ENCODE measurements at regions not wholly inside any gene's neighbourhood (a gene's known extent, or its start where the extent isn't known, plus 50 kb on each side); places are given as distances from the start of the nearest gene placed in this dataset.

- Histone ChIP-seq H3K4me3 (ENCODE audit: low read length) (no peak overlapping the region), H3K27ac (ENCODE audit: low read depth, low read length) (no peak overlapping the region), H3K9me3 (ENCODE audit: control insufficient read depth, low read length) (no peaks in the 10 kb centered on the region), H3K9ac (ENCODE audit: extremely low read depth, low read length, poor library complexity, severe bottlenecking) (no peak overlapping the region), H3K36me3 (ENCODE audit: control insufficient read depth, insufficient read depth, low read length) (no peaks in the 10 kb centered on the region), H3K4me1 (ENCODE audit: control insufficient read depth, insufficient read depth, low read length) (no peaks in the 10 kb centered on the region), H3K27me3 (ENCODE audit: control insufficient read depth, insufficient read depth, low read length, poor library complexity, severe bottlenecking) (no peaks in the 10 kb centered on the region)
- peak; percentile 34 for DNase-seq
- Mint-ChIP-seq H3K4me3 (no peak overlapping the region), H3K9me3 (peaks cover 7% of the 10 kb centered on the region), H3K27ac (no peak overlapping the region), H3K27me3 (ENCODE audit: insufficient read depth) (no peaks in the 10 kb centered on the region), H3K4me1 (peaks cover 6% of the 10 kb centered on the region), H3K36me3 (ENCODE audit: low read depth) (no peaks in the 10 kb centered on the region)
- no peak for TF ChIP-seq CTCF (conservative IDR thresholded peaks at IDR 0.05)
- WGBS, 2 experiments (ENCODE audit: insufficient coverage in 1 of 2, insufficient read length in 1 of 2) = 89 to 92% methylated on average over 11 to 12 of the region's 12 CpGs
These were observed 214.8 kb downstream of the MATN1 start for GRCh38 chr1:30508611-30509010.

GRCh38 chr1:30508175-30508448, 215.3 kb downstream of the MATN1 start:
- Histone ChIP-seq H3K4me3 (ENCODE audit: low read length) (no peak overlapping the region), H3K9me3 (ENCODE audit: control insufficient read depth, low read length) (no peaks in the 10 kb centered on the region), H3K27me3 (ENCODE audit: control insufficient read depth, insufficient read depth, low read length, poor library complexity, severe bottlenecking) (no peaks in the 10 kb centered on the region), H3K9ac (ENCODE audit: extremely low read depth, low read length, poor library complexity, severe bottlenecking) (no peak overlapping the region), H3K36me3 (ENCODE audit: control insufficient read depth, insufficient read depth, low read length) (no peaks in the 10 kb centered on the region), H3K27ac (ENCODE audit: low read depth, low read length) (no peak overlapping the region), H3K4me1 (ENCODE audit: control insufficient read depth, insufficient read depth, low read length) (no peaks in the 10 kb centered on the region)
- H3K9me3 Mint-ChIP-seq = peaks cover 7% of the 10 kb centered on the region
- H3K27ac Mint-ChIP-seq = no peak overlapping the region
- no peak for DNase-seq
- H3K4me3 Mint-ChIP-seq = no peak overlapping the region
- H3K36me3 Mint-ChIP-seq (ENCODE audit: low read depth) = no peaks in the 10 kb centered on the region
- H3K27me3 Mint-ChIP-seq (ENCODE audit: insufficient read depth) = no peaks in the 10 kb centered on the region
- TF ChIP-seq CTCF (conservative IDR thresholded peaks at IDR 0.05) = no peak
- peaks cover 5% of the 10 kb centered on the region for H3K4me1 Mint-ChIP-seq
- WGBS, 2 experiments (ENCODE audit: insufficient coverage in 1 of 2, insufficient read length in 1 of 2) = 94% methylated on average over 3 of the region's 3 CpGs; no CpG with 5 or more reads in 1 of the 2 experiments

- H3K27ac Mint-ChIP-seq = no peak overlapping the region
These were observed 215.8 kb downstream of the MATN1 start for GRCh38 chr1:30507401-30508174.

More at GRCh38 chr1:30507401-30508174, 215.8 kb downstream of the MATN1 start:
- H3K9me3 ChIP-seq (ENCODE audit: control insufficient read depth, low read length) = no peaks in the 10 kb centered on the region
- H3K4me3 Mint-ChIP-seq = no peak overlapping the region
- no peaks in the 10 kb centered on the region for H3K4me1 ChIP-seq (ENCODE audit: control insufficient read depth, insufficient read depth, low read length)
- no peaks in the 10 kb centered on the region for H3K27me3 ChIP-seq (ENCODE audit: control insufficient read depth, insufficient read depth, low read length, poor library complexity, severe bottlenecking)
- peak; percentile 36 for DNase-seq
- H3K36me3 Mint-ChIP-seq (ENCODE audit: low read depth) = no peaks in the 10 kb centered on the region
- no peak for TF ChIP-seq CTCF (conservative IDR thresholded peaks at IDR 0.05)
- peaks cover 5% of the 10 kb centered on the region for H3K4me1 Mint-ChIP-seq
- H3K9me3 Mint-ChIP-seq = peaks cover 7% of the 10 kb centered on the region
- no peaks in the 10 kb centered on the region for H3K36me3 ChIP-seq (ENCODE audit: control insufficient read depth, insufficient read depth, low read length)
- H3K4me3 ChIP-seq (ENCODE audit: low read length) = no peak overlapping the region
- 85 to 86% methylated on average over 7 to 11 of the region's 11 CpGs for WGBS, 2 experiments (ENCODE audit: insufficient coverage in 1 of 2, insufficient read length in 1 of 2)
- H3K27ac ChIP-seq (ENCODE audit: low read depth, low read length) = no peak overlapping the region
- peaks cover 2% of the 10 kb centered on the region for H3K27me3 Mint-ChIP-seq (ENCODE audit: insufficient read depth)
- H3K9ac ChIP-seq (ENCODE audit: extremely low read depth, low read length, poor library complexity, severe bottlenecking) = no peak overlapping the region

Measured in endodermal cell (in vitro differentiated cells).